WTC11 (cell line): ENCODE measurements at regions not wholly inside any gene's neighbourhood (a gene's known extent, or its start where the extent isn't known, plus 50 kb on each side); places are given as distances from the start of the nearest gene placed in this dataset.

Source experiments
- ATAC-seq: fragments of 200-7000 bp; cut with Tn5 transposase; 2 replicates; pipeline ENCODE4 v1.10.0; 2021; ENCODE audit warnings: mild to moderate bottlenecking, moderate library complexity
- CTCF ChIA-PET: fragments of 300-600 bp; sonication (Branson Sonifier 250); formaldehyde crosslinking; loops from one replicate; lab custom pipeline; 2021; ENCODE audit warnings: antibody characterized with exemption; lab: Charles Lee
- POLR2A ChIA-PET: fragments of 350-600 bp; sonication (Branson Sonifier 250); formaldehyde crosslinking; loops from one replicate; lab custom pipeline; 2021; ENCODE audit warnings: antibody characterized with exemption; lab: Charles Lee
- DNase-seq: peaks from one replicate; pipeline ENCODE4 v3.0.0; 2021; ENCODE audit warnings: low spot score
- H3K27ac Mint-ChIP-seq: 2 replicates; pipeline ENCODE4 v1.8.0; 2021; ENCODE audit warnings: mixed read lengths
- H3K27me3 Mint-ChIP-seq: 2 replicates; pipeline ENCODE4 v1.8.0; 2021; ENCODE audit warnings: low read depth, mild to moderate bottlenecking, moderate library complexity, mixed read lengths
- H3K36me3 Mint-ChIP-seq: 2 replicates; pipeline ENCODE4 v1.8.0; 2021; ENCODE audit warnings: mixed read lengths
- H3K4me1 Mint-ChIP-seq: 2 replicates; pipeline ENCODE4 v1.8.0; 2022; ENCODE audit warnings: mixed read lengths
- H3K4me3 Mint-ChIP-seq: 2 replicates; pipeline ENCODE4 v1.8.0; 2021; ENCODE audit warnings: mild to moderate bottlenecking, moderate library complexity, mixed read lengths
- H3K9me3 Mint-ChIP-seq: 2 replicates; pipeline ENCODE4 v1.8.0; 2021; ENCODE audit warnings: mixed read lengths
- ETV6 ChIP-seq: sonication (generic); formaldehyde crosslinking; IDR thresholded peaks from 2 replicates; pipeline ENCODE4 v1.8.1; 2022; ENCODE audit warnings: mild to moderate bottlenecking, missing genetic modification reagents
- GRHL2 ChIP-seq: fragments of 250-450 bp; sonication (Bioruptor Pico); IDR thresholded peaks from 2 replicates; pipeline ENCODE4 v1.8.0; 2022; ENCODE audit warnings: mild to moderate bottlenecking, moderate library complexity; ENCODE audit not compliant: insufficient replicate concordance, severe bottlenecking
- GTF2I ChIP-seq: fragments of 250-450 bp; sonication (Bioruptor Pico); conservative IDR thresholded peaks from 2 replicates; pipeline ENCODE4 v1.4.0; 2021; ENCODE audit warnings: mild to moderate bottlenecking
- JAZF1 ChIP-seq: fragments of 250-450 bp; sonication (Bioruptor Pico); IDR thresholded peaks from 2 replicates; pipeline ENCODE4 v1.9.0; 2021; ENCODE audit warnings: moderate library complexity, mild to moderate bottlenecking, inconsistent platforms
- JUN ChIP-seq: sonication (generic); formaldehyde crosslinking; IDR thresholded peaks from 2 replicates; pipeline ENCODE4 v1.8.0; 2023; ENCODE audit warnings: mild to moderate bottlenecking, missing genetic modification reagents
- KAT7 ChIP-seq: sonication (generic); formaldehyde crosslinking; IDR thresholded peaks from 2 replicates; pipeline ENCODE4 v1.8.1; 2023; ENCODE audit warnings: missing genetic modification reagents, mild to moderate bottlenecking, borderline replicate concordance
- NFYB ChIP-seq: sonication (generic); formaldehyde crosslinking; conservative IDR thresholded peaks from 2 replicates; pipeline ENCODE4 v1.8.0; 2022; ENCODE audit warnings: low read depth, missing genetic modification reagents
- RELA ChIP-seq: sonication (generic); formaldehyde crosslinking; IDR thresholded peaks from 2 replicates; pipeline ENCODE4 v1.8.1; 2022; ENCODE audit warnings: missing genetic modification reagents, mild to moderate bottlenecking, borderline replicate concordance
- SMAD4 ChIP-seq: sonication (generic); formaldehyde crosslinking; IDR thresholded peaks from 2 replicates; pipeline ENCODE4 v1.8.0; 2022; ENCODE audit warnings: mild to moderate bottlenecking, missing genetic modification reagents
- ZBTB21 ChIP-seq: sonication (generic); formaldehyde crosslinking; IDR thresholded peaks from 2 replicates; pipeline ENCODE4 v1.8.1; 2023; ENCODE audit warnings: mild to moderate bottlenecking, missing genetic modification reagents, borderline replicate concordance
- TF ChIP-seq, protein P1 (sequence below): sonication (generic); formaldehyde crosslinking; IDR thresholded peaks from 2 replicates; pipeline ENCODE4 v1.8.1; 2022; ENCODE audit warnings: mild to moderate bottlenecking, missing genetic modification reagents, moderate library complexity, borderline replicate concordance
- TF ChIP-seq, protein P2 (sequence below): sonication (generic); formaldehyde crosslinking; IDR thresholded peaks from 2 replicates; pipeline ENCODE4 v1.8.0; 2023; ENCODE audit warnings: missing genetic modification reagents
- TF ChIP-seq, protein P3 (sequence below): sonication (generic); formaldehyde crosslinking; IDR thresholded peaks from 2 replicates; pipeline ENCODE4 v1.8.1; 2023; ENCODE audit warnings: mild to moderate bottlenecking, missing genetic modification reagents, moderate library complexity
- TF ChIP-seq, protein P4 (sequence below): sonication (generic); formaldehyde crosslinking; IDR thresholded peaks from 2 replicates; pipeline ENCODE4 v1.8.1; 2023; ENCODE audit warnings: mild to moderate bottlenecking, missing genetic modification reagents, moderate library complexity
- TF ChIP-seq, protein P5 (sequence below): sonication (generic); formaldehyde crosslinking; IDR thresholded peaks from 2 replicates; pipeline ENCODE4 v1.8.1; 2023; ENCODE audit warnings: mild to moderate bottlenecking, missing genetic modification reagents
- TF ChIP-seq, protein P6 (sequence below): fragments of 250-450 bp; sonication (Bioruptor Pico); IDR thresholded peaks from 2 replicates; pipeline ENCODE4 v1.9.0; 2021; ENCODE audit warnings: mild to moderate bottlenecking, borderline replicate concordance
- TF ChIP-seq, protein P7 (sequence below): fragments of 250-450 bp; sonication (Bioruptor Pico); IDR thresholded peaks from 2 replicates; pipeline ENCODE4 v1.9.0; 2021; ENCODE audit warnings: mild to moderate bottlenecking
- TF ChIP-seq, protein P8 (sequence below): sonication (generic); formaldehyde crosslinking; IDR thresholded peaks from 2 replicates; pipeline ENCODE4 v1.8.0; 2022; ENCODE audit warnings: missing genetic modification reagents

DNA sequence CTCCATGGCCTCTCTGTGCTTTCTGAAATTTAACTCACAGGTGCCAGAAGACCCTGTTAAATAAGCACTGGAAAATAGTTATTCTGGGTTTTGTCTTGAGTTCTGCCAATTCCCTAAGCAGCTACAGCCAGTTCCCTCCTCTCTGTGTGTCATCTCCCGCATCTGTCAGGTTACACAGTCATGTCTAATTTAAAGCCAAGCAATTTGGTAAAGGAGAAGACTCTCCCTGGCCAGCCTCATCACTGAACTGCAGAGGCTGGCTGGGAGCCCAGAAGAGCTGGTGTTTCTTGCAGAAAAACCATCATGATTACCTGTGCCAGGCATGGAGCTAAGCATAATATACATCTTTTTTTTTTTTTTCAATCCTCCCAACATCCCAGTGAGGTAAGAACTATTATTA is 141.3 kb upstream of the ZNF366 start (continued):
- TF ChIP-seq, protein P1, sequence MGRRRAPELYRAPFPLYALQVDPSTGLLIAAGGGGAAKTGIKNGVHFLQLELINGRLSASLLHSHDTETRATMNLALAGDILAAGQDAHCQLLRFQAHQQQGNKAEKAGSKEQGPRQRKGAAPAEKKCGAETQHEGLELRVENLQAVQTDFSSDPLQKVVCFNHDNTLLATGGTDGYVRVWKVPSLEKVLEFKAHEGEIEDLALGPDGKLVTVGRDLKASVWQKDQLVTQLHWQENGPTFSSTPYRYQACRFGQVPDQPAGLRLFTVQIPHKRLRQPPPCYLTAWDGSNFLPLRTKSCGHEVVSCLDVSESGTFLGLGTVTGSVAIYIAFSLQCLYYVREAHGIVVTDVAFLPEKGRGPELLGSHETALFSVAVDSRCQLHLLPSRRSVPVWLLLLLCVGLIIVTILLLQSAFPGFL = no peak
- no peak for TF ChIP-seq JAZF1 (CRISPR knock-in tag)
- no peak for TF ChIP-seq KAT7
- TF ChIP-seq, protein P2, sequence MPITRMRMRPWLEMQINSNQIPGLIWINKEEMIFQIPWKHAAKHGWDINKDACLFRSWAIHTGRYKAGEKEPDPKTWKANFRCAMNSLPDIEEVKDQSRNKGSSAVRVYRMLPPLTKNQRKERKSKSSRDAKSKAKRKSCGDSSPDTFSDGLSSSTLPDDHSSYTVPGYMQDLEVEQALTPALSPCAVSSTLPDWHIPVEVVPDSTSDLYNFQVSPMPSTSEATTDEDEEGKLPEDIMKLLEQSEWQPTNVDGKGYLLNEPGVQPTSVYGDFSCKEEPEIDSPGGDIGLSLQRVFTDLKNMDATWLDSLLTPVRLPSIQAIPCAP (CRISPR knock-in tag) = no peak
- TF ChIP-seq RELA (CRISPR knock-in tag) = no peak
- no peak for TF ChIP-seq SMAD4 (CRISPR knock-in tag)
- TF ChIP-seq, protein P3, sequence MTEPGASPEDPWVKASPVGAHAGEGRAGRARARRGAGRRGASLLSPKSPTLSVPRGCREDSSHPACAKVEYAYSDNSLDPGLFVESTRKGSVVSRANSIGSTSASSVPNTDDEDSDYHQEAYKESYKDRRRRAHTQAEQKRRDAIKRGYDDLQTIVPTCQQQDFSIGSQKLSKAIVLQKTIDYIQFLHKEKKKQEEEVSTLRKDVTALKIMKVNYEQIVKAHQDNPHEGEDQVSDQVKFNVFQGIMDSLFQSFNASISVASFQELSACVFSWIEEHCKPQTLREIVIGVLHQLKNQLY (CRISPR knock-in tag) = no peak
- TF ChIP-seq NFYB (CRISPR knock-in tag) = no peak

DNA sequence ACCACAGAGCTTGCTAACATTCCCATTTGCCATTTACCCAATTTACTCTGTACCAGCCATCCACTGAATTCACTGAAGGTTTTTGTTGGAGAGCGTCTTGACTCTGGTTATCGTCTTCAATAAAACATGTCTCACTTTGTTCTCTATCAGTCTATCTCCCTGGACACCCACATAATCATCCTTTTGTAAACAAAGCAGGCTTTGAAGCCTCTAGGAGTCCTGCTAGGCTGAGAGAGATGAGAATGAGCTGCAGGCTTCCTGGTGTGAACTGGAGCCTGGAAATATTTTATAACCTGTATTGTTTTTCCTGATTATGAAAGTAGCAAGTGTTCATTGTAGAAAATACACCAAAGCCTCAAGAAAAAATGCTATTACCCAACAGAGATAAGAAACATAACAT is 140.6 kb upstream of the ZNF366 start:
- no peaks in the 10 kb centered on the region for H3K9me3 Mint-ChIP-seq
- no peak overlapping the region for H3K27ac Mint-ChIP-seq
- no peaks in the 10 kb centered on the region for H3K36me3 Mint-ChIP-seq
- CTCF ChIA-PET = interaction anchor here (1.1 kb wide), 1 partner anchor 19 kb away, joined by 3 read pairs; no protein-coding TSS in a partner anchor
- peaks cover 3% of the 10 kb centered on the region; the same call in 1 of the 2 replicates for H3K27me3 Mint-ChIP-seq
- ATAC-seq = no peak
- TF ChIP-seq GTF2I (CRISPR knock-in tag) (no peak), SMAD4 (CRISPR knock-in tag) (no peak), ZBTB21 (no peak), JUN (CRISPR knock-in tag) (no peak)
- TF ChIP-seq, protein P4, sequence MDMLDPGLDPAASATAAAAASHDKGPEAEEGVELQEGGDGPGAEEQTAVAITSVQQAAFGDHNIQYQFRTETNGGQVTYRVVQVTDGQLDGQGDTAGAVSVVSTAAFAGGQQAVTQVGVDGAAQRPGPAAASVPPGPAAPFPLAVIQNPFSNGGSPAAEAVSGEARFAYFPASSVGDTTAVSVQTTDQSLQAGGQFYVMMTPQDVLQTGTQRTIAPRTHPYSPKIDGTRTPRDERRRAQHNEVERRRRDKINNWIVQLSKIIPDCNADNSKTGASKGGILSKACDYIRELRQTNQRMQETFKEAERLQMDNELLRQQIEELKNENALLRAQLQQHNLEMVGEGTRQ (CRISPR knock-in tag) = no peak
- TF ChIP-seq, protein P5, sequence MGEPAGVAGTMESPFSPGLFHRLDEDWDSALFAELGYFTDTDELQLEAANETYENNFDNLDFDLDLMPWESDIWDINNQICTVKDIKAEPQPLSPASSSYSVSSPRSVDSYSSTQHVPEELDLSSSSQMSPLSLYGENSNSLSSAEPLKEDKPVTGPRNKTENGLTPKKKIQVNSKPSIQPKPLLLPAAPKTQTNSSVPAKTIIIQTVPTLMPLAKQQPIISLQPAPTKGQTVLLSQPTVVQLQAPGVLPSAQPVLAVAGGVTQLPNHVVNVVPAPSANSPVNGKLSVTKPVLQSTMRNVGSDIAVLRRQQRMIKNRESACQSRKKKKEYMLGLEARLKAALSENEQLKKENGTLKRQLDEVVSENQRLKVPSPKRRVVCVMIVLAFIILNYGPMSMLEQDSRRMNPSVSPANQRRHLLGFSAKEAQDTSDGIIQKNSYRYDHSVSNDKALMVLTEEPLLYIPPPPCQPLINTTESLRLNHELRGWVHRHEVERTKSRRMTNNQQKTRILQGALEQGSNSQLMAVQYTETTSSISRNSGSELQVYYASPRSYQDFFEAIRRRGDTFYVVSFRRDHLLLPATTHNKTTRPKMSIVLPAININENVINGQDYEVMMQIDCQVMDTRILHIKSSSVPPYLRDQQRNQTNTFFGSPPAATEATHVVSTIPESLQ = no peak
- no peak for DNase-seq
- H3K4me1 Mint-ChIP-seq = peaks cover 13% of the 10 kb centered on the region
- no peak overlapping the region for H3K4me3 Mint-ChIP-seq
- POLR2A ChIA-PET = no interaction called here

DNA sequence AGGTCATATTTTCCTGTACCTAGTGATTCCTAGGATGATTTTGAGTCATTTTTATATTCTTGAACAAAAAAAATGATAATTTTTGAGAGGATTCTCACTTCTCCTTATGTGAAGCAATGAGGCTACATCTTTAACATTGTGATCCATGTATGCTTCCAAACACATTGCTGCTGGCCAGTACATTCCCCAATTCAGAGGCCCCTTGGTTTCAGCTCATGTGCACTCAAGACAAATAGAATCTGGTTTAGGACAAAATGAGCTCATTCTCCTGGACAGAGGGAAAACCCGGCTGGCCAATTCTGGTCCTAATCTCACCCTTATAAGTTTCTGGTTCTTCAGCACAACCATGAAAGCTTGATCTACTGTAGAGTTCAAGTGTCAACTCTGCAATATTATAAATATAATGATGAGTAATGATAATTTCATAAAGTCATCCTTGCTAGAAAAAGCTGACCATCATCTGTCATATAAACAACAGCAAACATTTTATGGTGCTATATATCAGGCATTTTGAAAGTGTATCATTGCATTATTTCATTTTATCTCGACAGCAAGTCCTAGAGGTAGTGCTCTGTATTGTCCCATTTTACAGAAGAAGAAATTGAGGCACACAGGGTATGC is 139.1 kb upstream of the ZNF366 start:
- no peak for DNase-seq
- ATAC-seq = no peak
- H3K9me3 Mint-ChIP-seq = no peaks in the 10 kb centered on the region
- no peak overlapping the region for H3K27ac Mint-ChIP-seq
- no peak for TF ChIP-seq GRHL2
- TF ChIP-seq, protein P6, sequence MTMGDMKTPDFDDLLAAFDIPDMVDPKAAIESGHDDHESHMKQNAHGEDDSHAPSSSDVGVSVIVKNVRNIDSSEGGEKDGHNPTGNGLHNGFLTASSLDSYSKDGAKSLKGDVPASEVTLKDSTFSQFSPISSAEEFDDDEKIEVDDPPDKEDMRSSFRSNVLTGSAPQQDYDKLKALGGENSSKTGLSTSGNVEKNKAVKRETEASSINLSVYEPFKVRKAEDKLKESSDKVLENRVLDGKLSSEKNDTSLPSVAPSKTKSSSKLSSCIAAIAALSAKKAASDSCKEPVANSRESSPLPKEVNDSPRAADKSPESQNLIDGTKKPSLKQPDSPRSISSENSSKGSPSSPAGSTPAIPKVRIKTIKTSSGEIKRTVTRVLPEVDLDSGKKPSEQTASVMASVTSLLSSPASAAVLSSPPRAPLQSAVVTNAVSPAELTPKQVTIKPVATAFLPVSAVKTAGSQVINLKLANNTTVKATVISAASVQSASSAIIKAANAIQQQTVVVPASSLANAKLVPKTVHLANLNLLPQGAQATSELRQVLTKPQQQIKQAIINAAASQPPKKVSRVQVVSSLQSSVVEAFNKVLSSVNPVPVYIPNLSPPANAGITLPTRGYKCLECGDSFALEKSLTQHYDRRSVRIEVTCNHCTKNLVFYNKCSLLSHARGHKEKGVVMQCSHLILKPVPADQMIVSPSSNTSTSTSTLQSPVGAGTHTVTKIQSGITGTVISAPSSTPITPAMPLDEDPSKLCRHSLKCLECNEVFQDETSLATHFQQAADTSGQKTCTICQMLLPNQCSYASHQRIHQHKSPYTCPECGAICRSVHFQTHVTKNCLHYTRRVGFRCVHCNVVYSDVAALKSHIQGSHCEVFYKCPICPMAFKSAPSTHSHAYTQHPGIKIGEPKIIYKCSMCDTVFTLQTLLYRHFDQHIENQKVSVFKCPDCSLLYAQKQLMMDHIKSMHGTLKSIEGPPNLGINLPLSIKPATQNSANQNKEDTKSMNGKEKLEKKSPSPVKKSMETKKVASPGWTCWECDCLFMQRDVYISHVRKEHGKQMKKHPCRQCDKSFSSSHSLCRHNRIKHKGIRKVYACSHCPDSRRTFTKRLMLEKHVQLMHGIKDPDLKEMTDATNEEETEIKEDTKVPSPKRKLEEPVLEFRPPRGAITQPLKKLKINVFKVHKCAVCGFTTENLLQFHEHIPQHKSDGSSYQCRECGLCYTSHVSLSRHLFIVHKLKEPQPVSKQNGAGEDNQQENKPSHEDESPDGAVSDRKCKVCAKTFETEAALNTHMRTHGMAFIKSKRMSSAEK (CRISPR knock-in tag) = no peak
- TF ChIP-seq, protein P7, sequence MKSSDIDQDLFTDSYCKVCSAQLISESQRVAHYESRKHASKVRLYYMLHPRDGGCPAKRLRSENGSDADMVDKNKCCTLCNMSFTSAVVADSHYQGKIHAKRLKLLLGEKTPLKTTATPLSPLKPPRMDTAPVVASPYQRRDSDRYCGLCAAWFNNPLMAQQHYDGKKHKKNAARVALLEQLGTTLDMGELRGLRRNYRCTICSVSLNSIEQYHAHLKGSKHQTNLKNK (CRISPR knock-in tag) = no peak
- TF ChIP-seq, protein P8, sequence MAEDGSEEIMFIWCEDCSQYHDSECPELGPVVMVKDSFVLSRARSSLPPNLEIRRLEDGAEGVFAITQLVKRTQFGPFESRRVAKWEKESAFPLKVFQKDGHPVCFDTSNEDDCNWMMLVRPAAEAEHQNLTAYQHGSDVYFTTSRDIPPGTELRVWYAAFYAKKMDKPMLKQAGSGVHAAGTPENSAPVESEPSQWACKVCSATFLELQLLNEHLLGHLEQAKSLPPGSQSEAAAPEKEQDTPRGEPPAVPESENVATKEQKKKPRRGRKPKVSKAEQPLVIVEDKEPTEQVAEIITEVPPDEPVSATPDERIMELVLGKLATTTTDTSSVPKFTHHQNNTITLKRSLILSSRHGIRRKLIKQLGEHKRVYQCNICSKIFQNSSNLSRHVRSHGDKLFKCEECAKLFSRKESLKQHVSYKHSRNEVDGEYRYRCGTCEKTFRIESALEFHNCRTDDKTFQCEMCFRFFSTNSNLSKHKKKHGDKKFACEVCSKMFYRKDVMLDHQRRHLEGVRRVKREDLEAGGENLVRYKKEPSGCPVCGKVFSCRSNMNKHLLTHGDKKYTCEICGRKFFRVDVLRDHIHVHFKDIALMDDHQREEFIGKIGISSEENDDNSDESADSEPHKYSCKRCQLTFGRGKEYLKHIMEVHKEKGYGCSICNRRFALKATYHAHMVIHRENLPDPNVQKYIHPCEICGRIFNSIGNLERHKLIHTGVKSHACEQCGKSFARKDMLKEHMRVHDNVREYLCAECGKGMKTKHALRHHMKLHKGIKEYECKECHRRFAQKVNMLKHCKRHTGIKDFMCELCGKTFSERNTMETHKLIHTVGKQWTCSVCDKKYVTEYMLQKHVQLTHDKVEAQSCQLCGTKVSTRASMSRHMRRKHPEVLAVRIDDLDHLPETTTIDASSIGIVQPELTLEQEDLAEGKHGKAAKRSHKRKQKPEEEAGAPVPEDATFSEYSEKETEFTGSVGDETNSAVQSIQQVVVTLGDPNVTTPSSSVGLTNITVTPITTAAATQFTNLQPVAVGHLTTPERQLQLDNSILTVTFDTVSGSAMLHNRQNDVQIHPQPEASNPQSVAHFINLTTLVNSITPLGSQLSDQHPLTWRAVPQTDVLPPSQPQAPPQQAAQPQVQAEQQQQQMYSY (CRISPR knock-in tag) = no peak
- no peak for TF ChIP-seq ETV6 (CRISPR knock-in tag)
- no peak for TF ChIP-seq NFYB (CRISPR knock-in tag)
- ChIA-PET POLR2A (no interaction called here), CTCF (no interaction called here)
- H3K4me1 Mint-ChIP-seq = peaks cover 5% of the 10 kb centered on the region; the same call in 1 of the 2 replicates
- H3K36me3 Mint-ChIP-seq = no peaks in the 10 kb centered on the region
- H3K4me3 Mint-ChIP-seq = no peak overlapping the region
- H3K27me3 Mint-ChIP-seq = peaks cover 3% of the 10 kb centered on the region; the same call in 1 of the 2 replicates
